Gastroesophageal sphincter (tissue), 4 donors: ENCODE measurements at regions not wholly inside any gene's neighbourhood (a gene's known extent, or its start where the extent isn't known, plus 50 kb on each side); places are given as distances from the start of the nearest gene placed in this dataset.
"Not testable (repeated sequence)": the region's sequence is repeated elsewhere in the genome, so short reads cannot be mapped to it uniquely, and the experiment has no call there.

Experiments
- ATAC-seq: fragments of 150-250 bp; one replicate; pipeline ENCODE4 v1.9.1; 2016; ENCODE audit warnings: mild to moderate bottlenecking, moderate library complexity
- H3K27ac ChIP-seq, 4 donors: fragments of 200-600 bp; sonication (generic) in 3 of 4; 1 replicate in 3 of 4; 2 replicates in 1 of 4; pipeline ENCODE4 v1.5.1; 2016 to 2019
- H3K27me3 ChIP-seq: fragments of 200-600 bp; sonication (generic); one replicate; pipeline ENCODE4 v1.5.1; 2019
- H3K36me3 ChIP-seq, 2 donors: fragments of 200-600 bp; sonication (generic); one replicate each; pipeline ENCODE4 v1.5.1; 2019; ENCODE audit warnings: control low read depth in 1 of 2
- H3K4me1 ChIP-seq, 3 donors: fragments of 200-600 bp; sonication (generic); 1 replicate in 2 of 3; 2 replicates in 1 of 3; pipeline ENCODE4 v1.5.1; 2016 to 2019; ENCODE audit warnings: control low read depth in 2 of 3
- H3K4me3 ChIP-seq, 2 donors: fragments of 200-600 bp; sonication (generic); one replicate each; pipeline ENCODE4 v1.5.1; 2019; ENCODE audit warnings: mild to moderate bottlenecking in 1 of 2, moderate library complexity in 1 of 2
- H3K9me3 ChIP-seq, 3 donors: fragments of 200-600 bp; sonication (generic); one replicate each; pipeline ENCODE4 v1.5.1; 2017 to 2019; ENCODE audit warnings: control low read depth in 2 of 3
- CTCF ChIP-seq, 4 experiments: fragments of 200-600 bp in 2 of 4; fragments of 450-650 bp in 2 of 4; sonication (generic) in 1 of 4; IDR thresholded peaks; one replicate each; pipeline ENCODE4 v1.5.1; 2017 to 2019; ENCODE audit warnings: antibody characterized with exemption in 4 of 4, mild to moderate bottlenecking in 2 of 4, moderate library complexity in 2 of 4
- EP300 ChIP-seq: sonication (generic); formaldehyde crosslinking; IDR thresholded peaks from one replicate; pipeline ENCODE4 v1.6.1; 2017; ENCODE audit warnings: antibody characterized with exemption, mild to moderate bottlenecking
- POLR2A ChIP-seq, 2 donors: fragments of 450-650 bp; IDR thresholded peaks; one replicate each; pipeline ENCODE4 v1.6.1; 2017; ENCODE audit warnings: antibody characterized with exemption in 2 of 2, mild to moderate bottlenecking in 2 of 2, moderate library complexity in 1 of 2
- POLR2AphosphoS5 ChIP-seq: sonication (generic); formaldehyde crosslinking; IDR thresholded peaks from one replicate; pipeline ENCODE4 v1.6.1; 2017; ENCODE audit warnings: antibody characterized with exemption
- WGBS, 2 donors: methylation state at CpG; one replicate each; pipeline ENCODE4 v1.1.5; 2018; ENCODE audit warnings: low coverage in 1 of 2; 5-methylcytosine and 5-hydroxymethylcytosine counted together

DNA sequence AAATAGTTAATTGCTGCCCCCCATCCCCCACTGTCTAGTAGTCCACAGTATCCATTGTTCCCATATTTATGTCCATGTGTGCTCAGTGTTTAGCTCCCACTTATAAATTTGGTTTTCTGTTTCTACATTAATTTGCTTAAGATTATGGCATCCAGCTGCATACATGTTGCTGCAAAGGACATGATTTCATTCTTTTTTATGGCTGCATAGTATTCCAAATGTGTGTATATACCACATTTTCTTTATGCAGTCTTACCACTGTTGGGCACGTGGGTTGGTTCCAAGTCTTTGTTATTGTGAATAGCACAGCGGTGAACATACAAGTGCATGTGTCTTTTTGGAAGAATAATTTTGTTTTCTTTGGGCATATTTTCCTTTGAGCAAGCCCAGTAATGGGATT is 113.0 kb upstream of the LNX1 start:
- H3K36me3 ChIP-seq: no peaks in the 10 kb centered on the region
- ATAC-seq: no peak
- H3K27me3 ChIP-seq: no peaks in the 10 kb centered on the region
- WGBS, 2 donors: 93 to 100% methylated on average over 2 of the region's 2 CpGs
- H3K9me3 ChIP-seq: no peaks in the 10 kb centered on the region
- no peak overlapping the region for H3K4me3 ChIP-seq
- peaks cover 0 to 28% (median 11%) of the 10 kb centered on the region in 3 donors for H3K4me1 ChIP-seq
- H3K27ac ChIP-seq: no peak overlapping the region
- TF ChIP-seq POLR2AphosphoS5: no peak
- no peak for TF ChIP-seq CTCF (IDR thresholded peaks at IDR 0.05)
- no peak for TF ChIP-seq POLR2A (IDR thresholded peaks at IDR 0.05)
- TF ChIP-seq EP300: no peak

DNA sequence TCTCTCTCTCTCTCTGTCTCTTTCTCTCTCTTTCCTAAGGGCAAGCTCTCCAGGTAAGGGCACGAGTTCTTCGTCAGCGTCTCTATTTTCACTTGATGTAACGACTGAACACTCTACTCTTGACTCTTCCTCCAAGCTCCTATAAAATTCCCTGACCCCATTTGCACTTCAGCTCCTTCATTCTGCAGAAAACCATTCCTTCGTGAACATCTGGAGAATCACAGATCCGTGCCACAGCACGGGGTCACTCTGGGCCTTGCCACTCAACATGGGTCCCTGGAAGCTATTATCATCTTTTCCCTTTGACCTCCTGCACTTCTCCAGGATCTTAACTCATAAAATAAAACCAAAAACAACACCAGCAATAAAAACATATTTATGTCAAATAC is 112.0 kb upstream of the LNX1 start:
- ATAC-seq: no peak
- Histone ChIP-seq H3K4me3 (no peak overlapping the region), H3K9me3 (no peaks in the 10 kb centered on the region), H3K27ac (peak overlapping the region in 3 of 4 donors; percentile 62 to 70 (median 64)), H3K36me3 (no peaks in the 10 kb centered on the region), H3K4me1 (peaks cover 0 to 28% (median 11%) of the 10 kb centered on the region in 3 donors), H3K27me3 (no peaks in the 10 kb centered on the region)
- 56 to 59% methylated on average over 7 of the region's 7 CpGs for WGBS, 2 donors
- TF ChIP-seq CTCF (IDR thresholded peaks at IDR 0.05) (no peak), EP300 (no peak), POLR2A (IDR thresholded peaks at IDR 0.05) (no peak), POLR2AphosphoS5 (no peak)

- H3K4me3 ChIP-seq: peak overlapping the region in 1 of 2 donors; percentile 39
- no peak for TF ChIP-seq POLR2A (IDR thresholded peaks at IDR 0.05)
- no peak for TF ChIP-seq CTCF (IDR thresholded peaks at IDR 0.05)
- no peak for TF ChIP-seq POLR2AphosphoS5
- TF ChIP-seq EP300: no peak
- H3K27me3 ChIP-seq: no peaks in the 10 kb centered on the region
- peak; percentile 88 for ATAC-seq
- no peaks in the 10 kb centered on the region for H3K9me3 ChIP-seq
- H3K4me1 ChIP-seq: peaks cover 0 to 28% (median 11%) of the 10 kb centered on the region in 3 donors
- H3K36me3 ChIP-seq: no peaks in the 10 kb centered on the region
- H3K27ac ChIP-seq: peak overlapping the region in 3 of 4 donors; percentile 62 to 70 (median 64)
- WGBS, 2 donors: 25 to 50% methylated on average over 1 to 6 of the region's 24 CpGs
These were observed 111.3 kb upstream of the LNX1 start for GRCh38 chr4:53702334-53703266.

- ATAC-seq, H3K9me3 ChIP-seq, H3K27me3 ChIP-seq, H3K27ac ChIP-seq, H3K4me3 ChIP-seq, H3K36me3 ChIP-seq: not testable (repeated sequence)
- H3K4me1 ChIP-seq: peaks cover 0 to 24% (median 11%) of the 10 kb centered on the region in 3 donors
- WGBS, 2 donors: 94 to 100% methylated on average over 2 to 3 of the region's 6 CpGs
These were observed 110.0 kb upstream of the LNX1 start for GRCh38 chr4:53701260-53701659.

- H3K36me3 ChIP-seq, H3K4me3 ChIP-seq, H3K9me3 ChIP-seq, ATAC-seq, H3K27ac ChIP-seq, H3K27me3 ChIP-seq: not testable (repeated sequence)
- 100% methylated on average over 1 to 2 of the region's 2 CpGs for WGBS, 2 donors
- H3K4me1 ChIP-seq: peaks cover 0 to 19% (median 11%) of the 10 kb centered on the region in 3 donors
These were observed 108.0 kb upstream of the LNX1 start for GRCh38 chr4:53699310-53699709.
